COLO668 (cell line): ENCODE measurements at regions not wholly inside any gene's neighbourhood (a gene's known extent, or its start where the extent isn't known, plus 50 kb on each side); places are given as distances from the start of the nearest gene placed in this dataset.

Experiments
- DNase-seq: peaks from one replicate; lab custom pipeline; 2025; ENCODE audit not compliant: unreplicated experiment; lab: John Stamatoyannopoulos, UW

DNA sequence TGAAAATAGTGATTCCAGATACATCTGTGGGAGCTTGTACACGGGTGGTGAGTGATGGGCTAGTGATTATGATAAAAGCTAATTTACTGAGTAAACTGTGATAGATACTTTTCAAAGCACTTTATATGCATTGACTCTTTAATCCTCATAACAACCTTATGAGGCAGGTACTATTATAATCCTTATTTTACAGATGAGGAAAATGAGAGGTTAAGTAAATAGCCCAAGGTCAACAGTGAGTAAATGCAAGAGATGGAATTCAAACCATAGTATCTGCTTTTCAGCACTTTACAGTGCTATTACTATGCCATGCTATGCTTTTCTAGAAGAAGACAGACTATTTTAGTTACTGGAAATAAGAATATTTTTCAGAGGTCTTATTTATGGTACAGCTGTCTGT is 320.9 kb upstream of the CITED2 start:
- no peak for DNase-seq

DNA sequence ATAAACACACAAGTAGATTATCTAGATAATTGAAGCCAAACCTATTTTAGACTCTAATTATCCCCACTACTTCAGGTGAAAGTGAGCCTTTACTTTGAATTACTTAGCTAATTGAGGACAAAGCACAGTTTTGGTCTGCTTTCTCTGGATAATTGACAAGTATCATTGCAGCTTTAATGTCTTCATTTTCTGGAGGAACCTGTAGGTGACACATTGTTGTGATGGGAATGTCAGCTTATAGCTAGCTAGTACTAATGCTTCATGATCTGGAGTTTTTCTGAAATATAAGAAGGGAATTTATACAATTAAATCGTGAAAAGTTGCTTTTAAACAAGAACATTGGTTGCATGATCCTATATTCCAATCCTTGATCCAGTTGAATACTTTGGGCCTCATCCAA is 319.3 kb upstream of the CITED2 start:
- no peak for DNase-seq

DNA sequence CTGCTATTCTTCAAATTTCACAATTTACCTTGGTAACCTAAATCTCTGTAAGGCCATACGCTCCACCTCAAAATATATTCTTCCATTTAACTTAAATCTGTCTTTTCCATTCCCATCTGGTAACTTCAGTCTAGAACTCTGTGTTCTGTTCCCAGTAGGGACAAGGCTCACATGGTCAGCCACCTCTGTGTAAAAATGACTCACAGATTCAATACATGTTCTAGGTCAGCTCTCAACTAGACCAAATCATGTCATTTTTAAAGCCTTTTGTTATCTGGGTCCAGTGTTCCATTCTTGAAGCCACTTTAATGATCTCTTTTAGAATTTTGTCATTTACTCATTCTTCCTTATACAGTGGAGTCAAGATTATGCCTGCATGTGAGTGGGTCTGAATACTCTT is 315.6 kb upstream of the CITED2 start:
- DNase-seq: no peak

DNA sequence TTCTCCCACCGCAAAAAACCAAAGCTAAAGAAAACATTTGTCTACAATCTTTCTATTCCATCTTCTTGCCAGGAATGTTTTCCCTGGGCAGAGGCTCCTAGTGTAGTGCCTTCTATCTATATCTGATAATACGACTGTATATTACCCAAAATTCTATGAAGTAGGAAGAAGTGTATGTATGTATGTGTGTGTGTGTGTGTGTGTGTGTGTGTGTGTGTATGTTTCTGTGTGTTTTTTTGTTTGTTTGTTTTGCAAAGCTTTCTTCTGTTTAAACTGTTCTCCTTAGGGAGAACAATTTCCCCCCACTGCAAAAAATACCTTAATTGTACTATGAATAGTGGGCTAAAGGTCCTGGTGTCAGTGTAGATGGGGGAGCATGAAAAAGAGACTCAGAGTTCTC is 312.6 kb upstream of the CITED2 start:
- no peak for DNase-seq

DNA sequence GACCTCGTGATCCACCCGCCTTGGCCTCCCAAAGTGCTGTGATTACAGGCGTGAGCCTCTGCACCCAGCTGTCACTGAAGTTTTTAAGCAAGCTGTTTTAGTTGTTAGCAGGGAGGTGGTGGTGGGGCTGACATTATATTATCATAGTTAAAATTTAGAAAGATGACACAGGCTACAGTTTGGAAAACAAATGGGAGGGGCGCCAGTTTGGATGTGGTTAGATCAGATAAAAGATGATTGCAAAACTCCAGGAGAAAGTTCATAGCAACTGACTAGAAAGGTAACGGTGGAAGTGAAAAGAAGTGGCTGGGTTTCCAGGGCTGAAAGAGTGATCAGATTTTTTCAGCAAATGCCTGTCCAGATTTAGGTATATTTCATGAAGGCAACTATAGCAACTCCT is 311.9 kb upstream of the CITED2 start:
- no peak for DNase-seq

DNA sequence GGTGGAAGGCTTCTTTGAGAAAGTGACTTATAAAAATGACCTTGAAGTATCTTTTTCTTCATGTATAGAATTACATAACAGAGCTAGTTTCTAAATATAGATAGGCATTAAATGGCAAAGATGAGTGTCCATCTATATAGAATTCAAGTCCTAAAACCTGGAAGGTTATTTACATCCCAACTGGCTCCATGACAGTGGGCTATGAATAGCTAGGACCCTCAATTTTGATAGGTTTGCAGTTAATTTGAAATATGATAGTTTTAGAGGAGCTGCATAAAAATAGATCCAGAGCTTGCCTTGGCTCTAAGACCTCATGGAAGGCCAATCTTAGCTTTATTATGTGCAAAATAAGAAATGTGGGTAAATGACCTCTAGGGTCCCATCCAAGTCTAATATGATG is 310.6 kb upstream of the CITED2 start:
- DNase-seq: no peak

DNA sequence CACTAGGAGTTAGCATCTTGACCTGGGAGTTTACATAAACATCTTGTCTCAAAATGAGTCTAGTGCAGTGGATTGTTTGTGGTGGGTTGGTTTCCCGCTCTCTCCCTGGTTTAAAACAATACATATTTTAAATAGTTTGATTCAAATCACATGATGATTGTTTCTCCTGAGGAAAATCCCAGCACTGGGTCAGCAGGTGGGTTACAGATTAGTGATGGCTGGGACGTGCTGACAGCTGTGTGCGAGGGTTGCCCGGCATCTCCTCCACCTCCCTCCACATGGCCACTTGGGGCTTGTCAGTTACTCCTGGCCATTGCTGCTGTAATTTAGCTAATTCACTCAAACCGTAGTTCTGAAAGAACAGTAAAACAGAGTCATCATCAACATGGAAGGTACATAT is 306.4 kb upstream of the CITED2 start:
- no peak for DNase-seq

DNA sequence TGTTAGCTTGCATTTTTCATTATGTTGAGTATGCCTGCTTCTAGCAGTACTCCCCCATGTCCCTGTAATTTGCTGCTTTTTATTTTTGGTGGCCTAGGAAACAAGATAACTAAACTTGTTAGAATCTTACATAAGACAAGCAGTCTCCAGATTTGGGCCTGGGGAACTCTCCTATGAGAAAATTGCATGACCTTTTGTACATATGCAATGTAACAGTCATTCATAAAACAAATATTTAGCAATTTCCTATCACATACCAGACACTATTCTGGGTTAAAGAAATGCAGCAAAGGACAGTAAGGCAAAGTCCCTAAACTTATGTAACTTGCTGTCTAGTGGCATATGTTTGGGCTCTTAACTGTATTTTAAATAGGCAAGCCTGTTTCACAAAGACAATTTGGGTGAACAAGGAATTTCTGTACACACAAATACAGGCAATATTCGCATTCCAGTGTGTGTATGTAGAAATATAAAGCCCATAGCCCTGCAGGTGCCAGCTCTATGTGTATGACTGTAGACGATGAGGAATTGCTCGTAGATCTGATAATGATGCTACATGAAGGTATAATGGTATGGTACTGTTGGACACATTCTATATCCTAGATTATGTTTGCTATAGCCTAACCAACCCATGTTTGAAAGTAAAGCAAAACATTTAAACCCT is 305.2 kb upstream of the CITED2 start:
- no peak for DNase-seq

DNA sequence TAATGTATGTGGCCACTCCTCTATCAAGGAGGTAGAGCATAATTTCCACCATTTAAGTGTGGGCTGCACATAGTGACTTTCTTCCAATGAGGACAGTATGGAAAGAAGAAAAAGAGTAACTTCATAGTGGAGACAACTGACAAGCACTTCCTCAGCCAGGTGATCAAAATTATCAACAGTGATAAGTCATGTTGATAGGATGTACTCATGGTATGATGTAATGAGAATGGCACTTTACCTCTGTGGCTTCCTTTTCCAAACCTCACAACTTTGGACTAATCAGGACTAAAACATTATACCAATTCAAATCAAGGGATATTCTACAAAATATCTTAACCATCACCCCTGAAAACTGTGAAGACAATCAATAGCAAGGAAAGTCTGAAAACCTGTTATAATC is 302.3 kb upstream of the CITED2 start:
- DNase-seq: no peak

- no peak for DNase-seq
Measured at GRCh38 chr6:139666284-139666683, 291.8 kb upstream of the CITED2 start.

- DNase-seq: no peak
Measured at GRCh38 chr6:139663996-139664395, 289.5 kb upstream of the CITED2 start.

DNA sequence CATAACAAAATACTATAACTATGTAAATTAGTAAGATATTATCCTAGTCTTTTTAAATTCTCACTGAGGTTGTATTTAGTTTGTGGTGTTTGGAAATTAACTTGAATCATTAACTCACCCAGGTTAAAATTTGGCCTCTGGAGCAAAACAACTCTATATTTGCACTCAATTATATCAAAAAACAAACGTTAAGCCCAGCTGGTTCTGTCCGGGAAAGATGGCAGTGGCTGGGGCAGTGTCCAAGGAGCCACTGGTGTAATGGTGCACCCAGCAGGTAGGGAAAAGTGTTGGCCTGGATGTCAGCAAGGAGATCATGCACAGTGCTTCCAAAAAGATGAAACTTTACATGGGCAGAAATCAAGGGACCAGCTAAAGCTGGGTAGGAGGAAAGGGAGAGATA is 285.3 kb upstream of the CITED2 start:
- DNase-seq: no peak

- no peak for DNase-seq
Measured at GRCh38 chr6:139659196-139659595, 284.7 kb upstream of the CITED2 start.

GRCh38 chr6:139657119-139657518 is 282.7 kb upstream of the CITED2 start:
- DNase-seq: no peak

GRCh38 chr6:139655783-139656705 is 281.6 kb upstream of the CITED2 start:
- peak; percentile 5 for DNase-seq

- no peak for DNase-seq
Measured at GRCh38 chr6:139654888-139655782, 280.7 kb upstream of the CITED2 start.

DNA sequence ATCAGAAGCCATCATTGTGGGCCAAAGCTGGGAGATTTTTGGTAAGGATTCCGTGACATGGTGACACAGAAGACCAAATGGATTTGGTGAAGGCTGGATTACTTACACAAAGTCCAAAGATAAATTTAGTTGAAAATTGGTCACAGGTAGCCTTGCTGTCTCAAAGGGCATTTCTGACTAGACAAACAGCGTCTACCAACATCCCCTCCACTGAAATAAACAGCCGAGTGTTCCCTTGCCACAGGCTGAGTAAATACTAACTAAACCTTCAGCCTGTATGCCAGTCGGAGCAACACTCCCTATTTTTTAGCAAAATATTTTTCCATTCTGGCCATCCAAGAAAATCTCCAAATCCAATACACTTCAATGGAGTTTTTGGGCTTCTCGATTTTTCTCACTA is 279.9 kb upstream of the CITED2 start:
- no peak for DNase-seq

- no peak for DNase-seq
Measured at GRCh38 chr6:139653111-139653510, 278.7 kb upstream of the CITED2 start.

- DNase-seq: no peak
Measured at GRCh38 chr6:139650941-139651340, 276.5 kb upstream of the CITED2 start.

DNA sequence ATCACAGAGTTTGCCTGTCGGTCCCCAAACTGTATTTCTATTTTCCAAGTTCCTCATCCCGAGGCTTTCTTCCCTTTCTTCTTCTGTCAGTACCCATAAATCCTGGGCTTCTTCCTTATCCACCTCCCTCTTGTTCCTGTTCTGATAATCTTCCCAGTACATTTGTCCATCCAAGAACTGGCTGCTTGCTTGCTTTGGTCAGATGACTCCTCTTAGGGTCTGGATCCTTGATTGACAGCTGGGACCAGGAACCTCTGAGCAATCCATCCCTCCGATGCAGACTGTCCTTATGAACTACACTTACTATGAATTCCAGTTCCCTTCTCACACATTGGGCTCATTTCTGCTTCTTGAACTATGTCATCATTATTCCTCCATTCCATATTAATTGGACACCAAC is 275.3 kb upstream of the CITED2 start:
- no peak for DNase-seq

- no peak for DNase-seq
Measured at GRCh38 chr6:139649128-139649527, 274.7 kb upstream of the CITED2 start.
